ENCODE measurements at regions not wholly inside any gene's neighbourhood (a gene's known extent, or its start where the extent isn't known, plus 50 kb on each side); places are given as distances from the start of the nearest gene placed in this dataset.
A peak's percentile ranks its signal among the peaks of the same experiment; 100 is the strongest.

DNA sequence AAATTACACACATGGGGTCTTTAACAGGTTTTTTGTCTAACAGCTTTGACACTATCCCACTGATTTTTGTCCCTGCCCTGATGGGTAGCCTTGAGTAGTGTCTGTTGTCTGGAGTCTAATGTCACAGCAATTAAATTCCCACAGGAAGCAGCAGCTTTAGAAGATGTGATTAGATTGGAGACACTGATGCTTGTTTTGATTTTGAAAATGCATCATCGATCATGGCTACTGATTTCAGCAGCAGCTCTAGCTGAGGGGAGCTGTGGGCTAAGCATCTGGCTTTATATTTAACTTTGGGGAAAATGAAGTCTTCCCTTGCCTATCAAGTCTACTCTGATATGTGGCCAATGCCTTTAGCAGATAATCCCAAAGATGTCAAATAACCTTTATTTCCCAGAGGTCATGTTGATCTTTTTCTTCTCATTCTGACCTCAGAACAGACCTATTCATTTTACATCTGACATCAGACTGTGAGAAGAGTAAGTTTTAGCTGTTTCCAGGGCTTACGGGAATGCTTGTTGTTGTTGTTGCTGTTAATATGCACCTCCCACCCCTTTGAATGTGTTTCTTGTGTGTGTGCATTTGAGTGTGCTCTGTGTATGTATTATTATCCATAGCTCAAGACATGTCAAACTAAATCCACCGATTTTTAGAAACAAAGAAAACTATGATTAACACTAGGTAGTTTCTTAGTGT, 704.9 kb upstream of the NUDT12 start:
- no peak for DNase-seq

DNA sequence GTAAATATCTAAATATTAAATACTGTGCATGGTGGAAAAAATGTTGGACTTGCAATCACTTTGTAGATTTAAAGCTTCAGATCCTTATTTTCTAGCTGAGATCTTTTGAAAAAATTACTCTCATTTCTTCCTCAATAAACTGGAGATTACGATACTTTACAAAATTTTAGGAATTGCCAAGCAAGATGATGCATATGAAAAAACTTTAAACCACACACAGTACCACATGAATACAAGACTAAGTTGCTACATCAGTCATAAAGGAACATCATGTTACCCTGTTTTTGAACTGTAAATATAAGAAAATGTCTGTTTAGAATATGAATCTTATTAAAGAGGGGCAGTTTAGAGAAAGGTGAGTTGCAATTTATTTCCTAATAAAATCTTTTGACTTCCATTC, 703.6 kb upstream of the NUDT12 start:
- no peak for DNase-seq

DNA sequence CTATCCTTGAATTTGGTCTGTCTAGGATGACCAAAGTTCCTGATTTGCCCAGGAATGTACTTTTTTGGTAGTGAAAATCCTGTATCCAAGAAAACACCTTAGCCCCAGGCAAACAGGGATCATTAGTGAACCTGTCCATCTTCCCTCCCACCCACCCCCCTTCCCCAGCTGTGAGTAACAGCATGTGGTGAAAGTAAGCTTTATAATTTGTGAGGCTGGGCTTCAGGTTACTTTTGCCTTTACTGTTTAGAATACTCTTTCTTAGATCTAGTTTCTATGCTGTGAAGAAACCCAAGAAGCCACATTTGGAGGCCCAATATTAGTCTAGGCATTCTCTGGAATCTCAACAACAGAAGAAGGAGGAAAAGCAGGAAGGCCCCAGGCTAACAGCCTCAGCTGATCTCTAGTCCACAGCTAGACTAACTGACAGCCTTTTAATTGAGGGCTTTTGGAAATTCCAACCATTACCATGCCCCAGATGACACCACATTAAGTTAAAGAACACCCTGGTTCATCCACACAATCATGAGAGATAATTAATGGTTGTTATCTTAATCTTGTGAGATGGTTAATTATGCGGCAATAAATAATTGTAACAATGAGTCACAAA, 703.0 kb upstream of the NUDT12 start:
- DNase-seq = no peak

DNA sequence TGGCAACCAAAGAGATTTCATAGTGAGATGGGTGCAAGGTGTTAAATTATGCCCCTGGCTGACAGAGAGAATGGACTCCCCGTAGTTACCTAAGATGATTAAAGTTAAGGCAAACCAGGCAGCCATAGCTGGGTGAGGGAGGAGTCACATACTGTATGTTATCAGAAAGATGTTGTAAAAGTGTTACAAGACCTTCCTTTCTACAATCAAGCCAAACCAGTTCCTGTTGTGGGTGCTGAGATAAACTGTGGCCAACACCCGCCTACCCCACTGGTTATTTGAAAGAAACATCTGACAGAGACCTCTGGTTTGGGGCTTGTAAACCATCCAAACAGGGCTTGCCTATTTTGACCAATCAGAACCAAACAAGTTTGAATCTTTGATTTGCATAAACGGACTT, 684.7 kb upstream of the NUDT12 start:
- DNase-seq = no peak

DNA sequence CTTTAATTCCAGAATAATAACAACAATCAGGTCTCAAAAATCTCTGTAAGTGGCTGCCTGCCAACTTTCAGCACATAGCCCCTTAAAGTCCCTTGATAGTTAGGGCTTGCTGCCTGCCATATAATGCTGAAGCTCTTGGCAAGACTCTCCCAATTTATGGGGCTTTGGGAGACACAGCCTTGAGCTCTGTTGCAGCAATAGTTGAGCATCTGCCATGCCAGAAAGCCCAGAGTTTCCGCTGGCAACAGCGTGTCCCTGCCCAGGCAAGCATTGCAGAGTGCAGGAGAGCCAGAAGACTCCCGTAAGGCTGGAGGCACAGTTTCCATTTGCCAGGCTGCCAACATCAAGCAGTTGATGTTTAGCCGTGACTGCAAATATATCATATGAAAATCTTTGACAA, 678.5 kb upstream of the NUDT12 start:
- no peak for DNase-seq

DNA sequence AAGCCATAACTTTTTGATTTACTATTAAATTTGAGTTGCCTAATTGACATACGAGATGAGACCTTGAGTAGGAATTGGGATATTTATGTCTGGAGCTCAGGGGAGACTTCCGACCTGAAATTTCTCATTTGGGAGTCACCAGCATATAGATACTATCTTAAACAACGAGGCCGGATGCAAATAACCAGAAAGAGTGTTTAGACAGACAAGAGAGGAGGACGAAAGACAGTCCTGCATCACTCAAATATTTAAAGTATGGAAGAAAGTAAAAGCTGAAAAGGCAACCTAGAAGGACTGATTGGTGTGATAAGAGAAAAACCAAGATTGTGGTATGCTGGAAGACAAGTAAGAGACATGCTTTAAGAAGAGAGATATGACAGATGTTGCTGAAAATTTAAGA, 675.0 kb upstream of the NUDT12 start:
- no peak for DNase-seq

DNA sequence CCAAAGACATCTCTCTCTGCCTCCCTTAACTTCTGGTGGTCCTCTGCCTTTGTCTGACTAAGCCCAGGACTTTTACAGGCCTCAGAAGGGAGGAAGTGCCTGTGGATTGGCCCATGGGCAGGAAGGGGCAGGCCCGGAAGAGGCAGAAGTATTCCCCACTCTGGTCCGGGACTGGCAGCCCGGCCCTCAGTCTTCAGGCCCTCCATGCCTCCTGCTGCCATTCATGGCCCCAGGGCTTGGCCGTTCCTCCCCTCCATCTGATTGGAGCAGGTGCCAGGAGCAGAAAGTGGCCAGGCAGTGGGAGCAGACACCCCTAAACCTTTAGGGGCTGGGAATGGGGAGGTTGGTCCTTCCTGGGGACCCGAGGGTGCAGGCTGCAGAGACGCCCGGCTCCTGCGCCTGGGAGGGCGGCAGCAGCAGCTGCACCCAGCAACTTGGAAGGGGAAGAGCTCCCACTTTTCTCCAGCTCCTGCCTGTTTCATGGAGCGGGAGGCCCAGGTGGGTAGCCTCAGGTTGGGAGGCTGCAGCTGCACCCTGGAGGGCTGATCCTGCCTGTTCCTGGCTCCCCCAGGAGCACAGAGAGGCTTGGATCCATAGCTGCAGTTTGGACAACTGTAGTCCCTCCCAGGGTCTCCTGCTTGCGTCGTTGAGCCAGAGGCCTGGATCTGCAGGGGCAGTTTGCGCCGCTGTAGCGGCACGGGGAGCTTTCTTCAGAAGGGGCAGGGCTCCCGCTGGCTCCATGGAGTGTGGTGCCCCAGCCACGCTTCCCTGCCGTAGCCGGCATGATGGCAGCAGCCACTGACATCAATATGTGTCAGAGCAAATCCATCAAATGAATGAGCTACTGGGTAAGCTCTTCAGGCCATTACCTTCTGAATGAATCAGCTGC, 661.5 kb upstream of the NUDT12 start:
- no peak for DNase-seq

DNA sequence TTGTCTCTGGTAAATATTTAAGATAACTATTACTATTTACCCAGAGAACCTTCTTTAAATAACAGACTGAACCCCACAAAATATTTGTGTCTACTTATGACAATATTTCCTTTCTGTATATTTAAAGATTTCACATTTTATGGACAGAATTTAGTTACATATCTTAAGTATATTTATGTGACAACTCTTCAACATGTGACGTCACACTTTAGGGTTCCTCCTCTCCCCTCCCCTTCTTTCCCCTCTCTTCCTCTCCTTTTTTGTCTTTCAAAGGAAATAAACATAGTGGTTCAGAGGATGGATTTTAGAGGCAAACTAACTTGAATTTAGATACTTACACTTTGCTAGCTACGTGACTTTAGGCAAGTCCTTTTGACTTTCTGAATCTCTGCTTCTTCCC, 655.6 kb upstream of the NUDT12 start:
- DNase-seq = no peak

DNA sequence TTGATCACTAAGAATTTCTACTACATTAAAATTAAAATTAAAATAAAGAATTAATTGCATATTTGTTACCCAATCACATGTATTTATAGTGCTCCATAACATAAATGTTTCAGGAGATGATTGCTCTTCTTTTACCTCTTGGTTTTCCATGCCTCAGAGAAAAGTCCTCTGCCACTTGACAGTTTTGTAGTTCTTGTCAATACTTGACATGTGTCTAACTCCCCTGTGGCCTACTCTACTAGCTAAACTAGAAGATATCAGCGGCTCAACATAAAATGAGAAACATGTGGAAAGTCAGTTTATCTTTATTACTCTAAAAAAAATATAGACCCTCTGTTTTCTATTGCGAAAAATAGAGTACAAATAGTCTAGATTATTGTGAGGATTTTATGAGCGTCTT, 650.6 kb upstream of the NUDT12 start:
- DNase-seq = no peak

DNA sequence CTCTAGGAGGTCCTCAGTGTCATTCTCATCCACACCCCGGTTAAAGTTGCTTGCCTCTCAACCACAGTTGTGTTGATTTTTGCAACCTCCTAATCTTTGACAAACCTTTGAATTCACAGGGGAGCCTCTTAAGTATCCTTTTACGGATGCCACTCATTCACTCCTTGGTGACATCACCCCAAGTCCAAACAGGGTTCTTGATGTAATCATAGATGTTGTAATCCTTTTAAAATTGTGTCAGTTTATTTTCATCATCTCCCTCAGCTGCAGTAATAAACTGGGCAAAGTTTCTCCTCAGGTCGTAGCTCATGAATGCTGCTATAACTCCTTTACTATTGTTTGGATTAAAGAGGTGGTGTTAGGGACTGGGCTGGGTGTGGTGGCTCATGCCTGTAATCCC, 637.2 kb upstream of the NUDT12 start:
- no peak for DNase-seq

DNA sequence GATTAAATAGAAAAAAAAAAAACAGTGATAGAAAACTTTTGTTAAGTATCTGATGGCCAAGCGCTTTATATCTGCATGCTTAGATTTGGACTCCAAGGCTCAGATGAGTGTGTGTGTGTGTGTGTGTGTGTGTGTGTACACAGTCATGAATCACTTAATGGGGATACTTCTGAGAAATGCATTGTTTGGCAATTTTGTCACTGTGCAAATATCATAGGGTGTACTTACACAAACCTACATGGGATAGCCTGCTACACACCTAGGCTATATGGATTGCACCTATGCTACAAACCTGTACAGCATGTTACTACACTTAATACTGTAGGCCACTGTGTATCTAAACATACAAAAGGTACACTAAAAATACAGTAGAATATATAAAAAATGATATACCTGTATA, 635.6 kb upstream of the NUDT12 start:
- DNase-seq = no peak

DNA sequence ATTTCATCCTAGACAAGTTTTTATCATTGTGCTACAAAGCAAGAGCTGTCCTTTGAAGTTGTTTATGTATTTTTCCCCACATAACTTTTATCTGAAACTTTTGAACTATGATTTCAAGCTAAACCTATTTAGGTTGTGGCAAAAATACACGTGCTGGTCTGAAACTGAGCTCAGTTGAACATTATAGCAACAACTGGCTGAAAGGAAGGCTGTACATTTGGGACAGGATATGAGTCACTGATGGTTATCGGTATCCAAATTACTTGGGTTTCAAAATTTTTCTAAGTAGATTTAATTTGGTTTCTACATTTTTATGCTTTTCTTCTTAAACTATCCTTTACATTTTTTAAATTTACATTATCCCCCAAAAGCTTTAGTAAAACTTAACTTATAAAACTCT, 627.3 kb upstream of the NUDT12 start:
- DNase-seq = peak; percentile 47

DNA sequence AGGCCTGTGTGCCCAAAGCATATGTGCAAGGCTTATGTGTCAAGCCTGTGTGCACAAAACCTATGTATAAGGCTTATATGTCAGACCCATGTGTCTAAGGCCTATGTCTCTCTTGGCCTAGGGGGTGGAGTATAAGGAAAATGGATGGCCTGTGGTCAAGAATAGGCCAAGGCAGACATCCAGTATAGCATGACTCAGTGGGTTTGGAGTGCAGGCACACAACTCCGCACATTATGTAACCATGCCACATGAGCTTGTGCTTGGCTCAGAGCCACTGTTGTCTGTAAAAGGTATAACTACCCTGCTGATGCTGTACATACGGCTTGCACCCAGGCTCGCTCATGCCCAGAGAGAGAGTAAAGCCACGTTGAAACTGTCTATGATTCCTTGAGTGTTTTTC, 626.4 kb upstream of the NUDT12 start:
- peak; percentile 68 for DNase-seq

DNA sequence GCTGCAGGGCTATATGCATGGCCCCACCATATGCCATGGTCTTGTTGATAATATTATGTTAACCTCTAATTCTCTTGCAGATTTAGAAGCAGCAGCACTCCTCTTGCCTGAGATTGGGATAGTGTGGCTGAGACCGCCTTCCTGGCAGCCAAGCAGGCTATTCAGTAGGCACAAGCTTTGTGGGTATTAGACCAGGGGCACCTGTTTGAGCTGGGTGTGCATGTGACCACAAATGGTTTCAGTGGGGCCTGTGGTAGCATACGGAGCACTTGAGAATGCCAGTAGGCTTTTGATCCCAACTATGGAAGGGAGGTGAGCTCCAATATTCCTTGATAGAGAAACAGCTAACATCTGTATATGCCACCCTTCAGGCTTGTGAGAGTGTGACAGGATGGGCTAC, 625.1 kb upstream of the NUDT12 start:
- DNase-seq = no peak

DNA sequence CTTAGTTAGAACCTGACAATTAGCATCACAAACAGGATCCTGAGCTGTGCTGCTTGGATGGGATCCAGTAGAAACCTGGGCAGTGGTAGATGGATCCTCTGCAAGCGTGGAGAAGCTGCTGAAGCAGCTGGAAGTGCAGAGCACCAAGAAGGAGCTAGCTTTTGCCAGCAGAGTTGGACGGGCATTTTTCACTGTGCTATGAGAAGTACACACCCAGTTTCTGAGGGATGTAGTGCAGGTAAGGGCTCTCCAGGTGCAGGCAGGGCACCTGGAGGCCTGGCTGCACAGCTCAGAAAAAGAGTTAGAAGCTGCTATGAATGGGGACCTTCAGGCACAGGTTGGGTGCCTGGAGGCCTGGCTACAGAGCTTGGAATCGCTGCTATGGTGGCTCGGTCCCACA, 623.9 kb upstream of the NUDT12 start:
- DNase-seq = no peak

DNA sequence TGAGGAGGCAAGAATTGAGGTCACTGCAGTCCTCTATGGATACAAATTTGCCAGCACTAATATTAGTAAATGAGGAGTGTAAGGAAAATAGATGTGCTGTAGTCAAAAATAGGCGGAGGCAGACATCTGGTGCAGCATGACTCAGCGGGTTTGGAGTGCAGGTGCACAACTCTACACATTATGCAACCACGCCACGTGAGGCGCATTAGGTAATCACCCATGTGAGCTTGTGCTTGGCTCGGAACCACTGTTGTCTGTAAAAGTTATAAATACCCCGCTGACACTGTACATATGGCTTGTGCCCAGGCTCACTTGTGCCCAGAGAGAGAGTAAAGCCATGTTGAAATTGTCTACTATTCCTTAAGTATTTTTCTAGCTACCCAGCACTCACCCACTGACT, 623.5 kb upstream of the NUDT12 start:
- no peak for DNase-seq

DNA sequence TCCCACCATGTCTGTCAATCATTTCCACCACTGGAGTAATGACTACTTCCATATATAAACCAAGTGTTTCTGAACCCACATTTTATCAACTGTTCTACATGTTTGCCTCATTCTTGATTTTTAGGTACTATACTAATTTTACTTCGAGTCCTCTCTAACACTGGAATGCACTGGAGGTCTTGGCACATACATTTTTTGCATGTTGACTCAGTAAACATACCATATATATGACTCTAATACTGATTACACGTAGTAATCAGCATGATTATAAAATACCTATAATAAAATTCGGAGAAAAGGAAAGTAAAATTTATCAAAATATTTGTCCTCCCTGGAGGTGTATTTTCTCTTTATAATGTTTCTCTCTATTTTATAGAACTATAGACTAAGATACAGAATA, 621.7 kb upstream of the NUDT12 start:
- no peak for DNase-seq

DNA sequence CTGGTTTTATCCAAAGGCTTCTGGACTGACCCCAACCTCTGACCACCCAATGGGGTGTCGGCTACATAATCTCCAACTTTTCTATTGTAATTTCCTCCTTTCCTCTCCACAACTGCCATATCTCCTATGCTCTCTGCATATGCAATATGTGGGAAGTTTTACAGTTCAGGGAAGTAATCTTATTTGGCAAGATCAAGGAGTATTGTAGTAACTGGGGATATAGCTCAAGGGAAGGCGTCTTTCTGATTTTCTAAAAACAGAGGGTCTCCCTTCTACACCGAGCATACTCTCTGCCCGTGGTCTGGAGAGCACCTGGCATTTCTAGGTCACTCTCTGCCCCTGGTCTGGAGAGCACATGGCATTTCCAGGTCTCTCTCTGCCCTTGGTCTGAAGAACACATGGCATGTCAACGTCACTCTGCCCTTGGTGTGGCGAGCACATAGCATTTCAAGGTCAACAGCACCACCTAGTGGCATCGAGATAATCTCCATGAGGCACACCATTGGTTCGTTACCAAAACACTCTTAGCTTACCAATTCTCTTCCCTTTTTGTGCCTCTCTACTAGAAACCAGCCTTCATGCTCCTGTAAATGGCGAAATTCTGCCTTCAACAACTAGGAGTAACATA, 616.4 kb upstream of the NUDT12 start:
- peak; percentile 41 for DNase-seq

DNA sequence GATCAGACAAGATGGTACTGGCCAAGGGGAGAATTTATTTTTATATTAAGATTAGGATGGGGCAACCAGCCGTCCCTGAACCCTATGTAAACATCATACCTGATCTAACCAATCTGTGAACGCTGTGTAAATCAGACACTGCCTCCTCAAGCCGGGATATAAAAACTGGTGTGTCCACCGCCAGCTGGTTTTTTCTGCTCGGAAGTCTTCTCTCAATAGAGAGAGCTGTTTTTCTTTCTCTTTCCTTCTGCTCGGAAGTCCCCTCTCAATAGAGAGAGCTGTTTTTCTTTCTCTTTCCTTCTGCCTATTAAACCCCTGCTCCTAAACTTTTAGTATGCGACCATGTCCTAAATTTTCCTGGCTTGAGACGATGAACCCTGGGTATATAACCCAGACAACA, 615.5 kb upstream of the NUDT12 start:
- DNase-seq = no peak

DNA sequence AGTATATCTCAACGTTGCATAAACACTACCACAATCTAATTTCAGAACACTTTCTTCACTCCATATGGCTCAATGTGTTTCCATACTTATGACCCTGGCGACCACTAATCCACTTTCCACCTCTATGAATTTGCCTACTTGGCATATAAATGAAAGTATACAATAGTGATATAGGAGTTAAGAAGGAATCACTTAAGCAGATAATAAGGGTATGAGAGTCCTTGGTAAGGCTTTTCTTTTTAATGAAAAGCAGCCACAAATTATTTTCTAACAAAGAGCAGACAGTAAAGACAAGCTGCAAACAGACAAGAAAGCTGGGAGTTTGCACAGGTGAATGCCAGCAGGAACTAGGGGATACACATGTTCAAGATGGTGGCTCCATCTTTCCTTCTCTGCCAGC, 615.1 kb upstream of the NUDT12 start:
- DNase-seq = no peak

DNA sequence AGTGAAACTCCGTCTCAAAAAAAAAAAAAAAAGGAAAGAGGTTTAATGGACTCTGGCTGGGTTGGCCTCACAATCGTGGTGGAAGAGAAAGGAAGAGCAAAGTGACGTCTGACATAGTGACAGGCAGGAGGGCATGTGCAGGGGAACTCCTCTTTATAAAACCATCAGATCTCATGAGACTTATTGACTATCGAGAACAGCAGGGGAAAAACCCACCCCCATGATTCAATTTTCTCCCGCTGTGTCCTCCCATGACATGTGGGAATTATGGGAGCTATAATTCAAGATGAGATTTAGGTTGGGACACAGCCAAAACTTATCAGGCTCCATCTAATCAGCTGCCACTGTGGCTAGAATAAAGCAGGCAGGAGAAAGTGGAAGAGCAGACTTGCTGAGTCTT, 610.4 kb upstream of the NUDT12 start:
- DNase-seq = no peak

DNA sequence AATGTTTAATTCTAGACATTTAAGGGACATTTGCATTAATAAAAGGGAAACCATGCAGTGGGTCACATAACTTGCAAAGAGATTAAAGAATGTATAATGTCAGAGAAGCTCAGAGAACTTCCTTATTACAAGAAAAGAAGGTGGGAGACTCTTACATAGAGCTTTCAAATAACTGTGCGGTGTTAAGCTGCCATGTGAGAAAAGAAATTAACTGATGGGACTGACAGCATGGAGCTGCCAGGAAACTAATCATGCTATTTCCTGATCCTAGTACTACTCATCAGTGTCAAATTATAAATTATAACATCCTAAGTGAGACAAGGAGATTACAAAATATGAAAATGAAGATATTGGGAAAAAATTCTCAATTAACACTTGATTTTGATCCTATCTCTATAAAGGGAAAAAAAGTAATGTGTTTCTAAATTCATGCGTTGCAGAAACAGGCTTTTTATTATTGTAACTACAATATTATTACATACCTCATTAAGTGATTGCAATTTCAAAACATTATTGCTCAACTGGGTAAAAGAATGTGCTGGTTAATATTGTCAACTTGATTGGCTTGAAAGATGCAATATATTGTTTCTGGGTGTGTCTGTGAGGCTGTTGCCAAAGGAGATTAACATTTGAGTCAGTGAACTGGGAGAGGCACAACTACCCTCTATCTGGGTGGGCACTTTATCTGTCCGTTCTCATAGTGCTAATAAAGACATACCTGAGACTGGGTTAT, 609.5 kb upstream of the NUDT12 start:
- DNase-seq = no peak

DNA sequence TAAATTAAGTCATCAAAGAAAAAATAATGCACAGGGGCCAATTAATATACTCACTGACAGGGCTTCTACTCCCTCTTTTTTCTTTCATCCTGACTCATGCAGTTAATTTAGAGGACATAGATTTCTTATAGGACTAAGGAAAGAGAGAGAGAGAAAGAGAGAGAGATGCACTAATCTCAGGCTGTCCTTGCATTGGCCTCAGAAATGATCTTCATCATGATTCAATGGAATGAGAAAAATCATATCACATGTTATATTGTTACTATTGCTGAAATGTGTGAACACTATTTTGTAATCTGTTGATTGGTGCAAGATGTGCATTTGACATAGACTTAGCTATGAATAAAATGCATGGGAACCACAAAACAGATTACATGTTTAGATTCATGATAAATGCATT, 608.3 kb upstream of the NUDT12 start:
- DNase-seq = peak; percentile 81

Measured in fibroblast of skin of abdomen (primary cell).